Frontal cortex (tissue), 4 donors: ENCODE measurements at regions not wholly inside any gene's neighbourhood (a gene's known extent, or its start where the extent isn't known, plus 50 kb on each side); places are given as distances from the start of the nearest gene placed in this dataset. TPM values are rescaled to one million over a fixed set of nuclear protein-coding genes. Genes with fewer than 3 reads are reported as not detected.
"Not testable (repeated sequence)": the region's sequence is repeated elsewhere in the genome, so short reads cannot be mapped to it uniquely, and the experiment has no call there.

Source experiments
- DNase-seq, 2 donors: peaks; one replicate each; pipeline ENCODE4 v3.0.0; 2012; ENCODE audit warnings: low spot score in 2 of 2
- FAIRE-seq: peaks from 2 replicates; lab custom pipeline; 2012; peaks lifted over from hg19 to GRCh38; lab: Jason Lieb, UNC
- small RNA-seq: library from RNA; depleted of rRNA; stranded (forward); fragments of <200 nt; gene quantifications from one replicate; pipeline ENCODE3, GENCODE V24; 2014
- donor health status: control.
- donor health status: control.
- donor health status: control.

- FAIRE-seq = no peak
- no peak for DNase-seq
These were observed 71.1 kb upstream of the RASSF8 start for GRCh38 chr12:25887367-25887766.

GRCh38 chr12:25889185-25889584 lies 69.3 kb upstream of the RASSF8 start:
- DNase-seq = no peak

GRCh38 chr12:25891095-25891494 lies 67.4 kb upstream of the RASSF8 start:
- DNase-seq, FAIRE-seq: not testable (repeated sequence)

More at GRCh38 chr12:25889185-25889584, 69.3 kb upstream of the RASSF8 start:
- no peak for FAIRE-seq

DNA sequence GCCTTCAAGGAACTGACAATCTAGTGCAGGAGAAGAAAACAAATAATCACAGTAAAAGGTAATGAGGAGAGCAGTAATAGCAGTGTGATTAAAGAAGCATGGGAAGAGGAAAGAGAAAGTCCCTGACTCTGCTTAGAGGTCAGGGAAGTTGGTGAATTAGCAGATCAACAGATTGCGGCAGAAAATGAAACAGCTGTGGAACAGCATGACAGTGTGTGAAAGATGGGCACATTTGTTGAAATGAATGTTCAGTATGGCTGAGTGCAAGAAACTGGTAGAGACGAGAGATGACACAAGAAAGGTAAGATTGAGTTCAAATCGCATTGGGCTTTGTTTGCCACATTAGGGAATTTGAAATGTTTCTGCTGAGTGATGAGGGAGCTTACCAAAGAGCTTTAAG lies 63.7 kb upstream of the RASSF8 start:
- no peak for DNase-seq
- FAIRE-seq = no peak

- DNase-seq (no peak), FAIRE-seq (no peak)
These were observed 61.5 kb upstream of the RASSF8 start for GRCh38 chr12:25896981-25897380.

GRCh38 chr12:25903603-25904245 lies 54.8 kb upstream of the RASSF8 start:
- DNase-seq = no peak
- FAIRE-seq = no peak

DNA sequence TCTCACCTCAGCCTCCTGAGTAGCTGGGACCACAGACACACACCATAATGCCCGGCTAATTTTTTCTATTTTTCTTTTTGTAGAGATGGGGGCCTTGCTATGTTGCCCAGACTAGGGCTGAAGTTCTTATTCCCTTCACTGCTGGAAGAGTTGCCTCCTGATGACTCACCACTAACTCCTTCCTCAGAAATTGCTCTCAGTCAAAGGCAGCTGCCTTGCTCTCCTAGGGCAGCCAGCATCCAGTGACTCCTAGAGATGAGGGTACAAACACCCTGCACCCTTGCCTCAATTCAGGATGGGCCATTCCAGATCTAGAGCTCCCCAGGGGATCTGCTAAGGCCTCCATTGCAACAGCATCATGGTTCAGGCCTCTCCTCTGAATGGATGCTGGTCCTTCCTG lies 54.0 kb upstream of the RASSF8 start:
- no peak for FAIRE-seq

DNA sequence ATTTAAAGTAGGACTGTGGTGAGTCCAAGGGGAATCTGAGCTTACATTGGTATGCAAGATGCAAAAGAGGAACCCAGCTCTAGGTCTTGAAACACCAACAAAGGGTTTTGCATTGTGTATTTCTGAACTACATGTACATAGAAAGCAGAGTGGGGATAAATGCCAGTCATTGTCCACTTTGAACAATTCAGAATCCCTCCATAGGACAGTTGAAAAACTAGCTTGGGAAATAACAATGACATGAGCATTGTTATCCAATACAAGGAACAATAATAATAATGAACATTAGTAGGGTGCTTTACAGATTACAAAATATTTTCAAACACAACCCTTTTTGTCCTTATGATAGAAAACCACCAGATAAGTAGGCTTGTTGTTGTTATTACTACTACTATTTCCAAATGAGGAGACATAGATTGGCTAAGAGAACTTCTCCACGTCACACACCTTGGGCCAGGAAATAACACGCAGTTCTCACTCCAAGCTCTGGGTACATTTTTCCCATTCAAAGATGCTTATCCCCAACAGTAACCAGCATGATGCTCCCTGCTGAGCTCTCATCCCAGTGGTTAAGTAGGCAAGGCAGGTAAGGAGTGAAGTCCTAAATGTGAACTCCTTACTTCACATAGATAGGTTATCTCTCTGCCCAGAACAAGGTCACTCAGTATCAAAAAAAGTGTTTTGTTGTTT lies 51.7 kb upstream of the RASSF8 start:
- DNase-seq (no peak), FAIRE-seq (no peak)

More for the DNA sequence above, 54.0 kb upstream of the RASSF8 start:
- DNase-seq = no peak

Small RNA genes lying in the stretch of these regions (small RNA-seq; reads per million reads assigned to genes)
- not detected for gene RN7SKP262
